ENCODE measurements at regions not wholly inside any gene's neighbourhood (a gene's known extent, or its start where the extent isn't known, plus 50 kb on each side); places are given as distances from the start of the nearest gene placed in this dataset.

GRCh38 chr4:95599777-95600400, 51.1 kb upstream of the UNC5C start:
- H3K27ac ChIP-seq = no peak overlapping the region
- H3K36me3 ChIP-seq (replicated peaks; ENCODE audit: insufficient read depth, low read depth) = no peaks in the 10 kb centered on the region
- H3K4me2 ChIP-seq = no peak overlapping the region
- no peak for DNase-seq (ENCODE audit: low spot score)
- H3K9me3 ChIP-seq (ENCODE audit: low read depth) = no peaks in the 10 kb centered on the region
- no peaks in the 10 kb centered on the region for H3K27me3 ChIP-seq
- 89% methylated on average over 7 of the region's 7 CpGs for WGBS (ENCODE audit: low lambda C conversion rate, missing lambda C conversion rate)
- no peak overlapping the region for H2AFZ ChIP-seq
- H3K4me3 ChIP-seq = no peak overlapping the region
- H3K79me2 ChIP-seq = no peaks in the 10 kb centered on the region
- no peaks in the 10 kb centered on the region for H4K20me1 ChIP-seq (ENCODE audit: insufficient read depth, poor library complexity, severe bottlenecking)
- TF ChIP-seq CTCF (IDR thresholded peaks at IDR 0.05; ENCODE audit: poor library complexity) (no peak), EZH2phosphoT487 (IDR thresholded peaks at IDR 0.05; ENCODE audit: low read depth, severe bottlenecking, unreplicated experiment) (no peak), EZH2 (IDR thresholded peaks at IDR 0.05; ENCODE audit: borderline replicate concordance) (no peak)
- H3K9me2 ChIP-seq (replicated peaks; ENCODE audit: insufficient read depth) = no peaks in the 10 kb centered on the region
- no peaks in the 10 kb centered on the region for H3K4me1 ChIP-seq (ENCODE audit: insufficient read depth)
